ENCODE measurements at regions not wholly inside any gene's neighbourhood (a gene's known extent, or its start where the extent isn't known, plus 50 kb on each side); places are given as distances from the start of the nearest gene placed in this dataset.

DNA sequence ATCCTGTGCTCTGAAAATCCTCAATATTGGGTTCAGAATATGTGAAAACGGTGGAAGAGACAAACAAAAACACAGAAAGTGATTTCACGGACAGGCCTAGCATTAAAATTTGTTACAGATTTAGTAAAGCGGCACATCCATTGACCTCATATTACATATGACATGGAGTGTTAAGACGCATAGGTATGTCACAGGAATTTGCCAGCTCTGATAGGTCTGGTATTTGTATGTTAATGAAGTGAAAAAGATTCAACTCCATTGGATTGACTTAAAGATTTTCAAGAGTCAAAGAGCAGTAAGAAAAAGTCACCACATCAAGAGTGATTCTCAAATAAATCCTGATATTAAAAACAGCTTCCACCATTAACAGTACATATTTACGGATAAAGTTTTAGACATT lies 396.5 kb upstream of the SEMA6A start:
- no peaks in the 10 kb centered on the region for H4K20me1 ChIP-seq (ENCODE audit: insufficient read depth)
- POLR2A ChIA-PET (ENCODE audit: unreplicated experiment) = no interaction called here
- no peak overlapping the region for H2AFZ ChIP-seq
- DNase-seq = no peak
- H3K9me2 ChIP-seq (ENCODE audit: insufficient read depth) = no peaks in the 10 kb centered on the region
- no peaks in the 10 kb centered on the region for H3K9me3 ChIP-seq (ENCODE audit: insufficient read depth, low read depth)
- CTCF ChIA-PET = no interaction called here
- TF ChIP-seq EZH2 (IDR thresholded peaks at IDR 0.05; ENCODE audit: low read depth) = no peak
- TF ChIP-seq, protein P1, sequence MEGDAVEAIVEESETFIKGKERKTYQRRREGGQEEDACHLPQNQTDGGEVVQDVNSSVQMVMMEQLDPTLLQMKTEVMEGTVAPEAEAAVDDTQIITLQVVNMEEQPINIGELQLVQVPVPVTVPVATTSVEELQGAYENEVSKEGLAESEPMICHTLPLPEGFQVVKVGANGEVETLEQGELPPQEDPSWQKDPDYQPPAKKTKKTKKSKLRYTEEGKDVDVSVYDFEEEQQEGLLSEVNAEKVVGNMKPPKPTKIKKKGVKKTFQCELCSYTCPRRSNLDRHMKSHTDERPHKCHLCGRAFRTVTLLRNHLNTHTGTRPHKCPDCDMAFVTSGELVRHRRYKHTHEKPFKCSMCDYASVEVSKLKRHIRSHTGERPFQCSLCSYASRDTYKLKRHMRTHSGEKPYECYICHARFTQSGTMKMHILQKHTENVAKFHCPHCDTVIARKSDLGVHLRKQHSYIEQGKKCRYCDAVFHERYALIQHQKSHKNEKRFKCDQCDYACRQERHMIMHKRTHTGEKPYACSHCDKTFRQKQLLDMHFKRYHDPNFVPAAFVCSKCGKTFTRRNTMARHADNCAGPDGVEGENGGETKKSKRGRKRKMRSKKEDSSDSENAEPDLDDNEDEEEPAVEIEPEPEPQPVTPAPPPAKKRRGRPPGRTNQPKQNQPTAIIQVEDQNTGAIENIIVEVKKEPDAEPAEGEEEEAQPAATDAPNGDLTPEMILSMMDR (conservative IDR thresholded peaks at IDR 0.05) = no peak
- H3K4me1 ChIP-seq (replicated peaks; ENCODE audit: insufficient read depth) = no peaks in the 10 kb centered on the region
- no peaks in the 10 kb centered on the region for H3K36me3 ChIP-seq (ENCODE audit: low read depth)
- intact Hi-C loops (cut with micrococcal nuclease; ENCODE audit: unreplicated experiment) = no loop called here
- BruUV-seq (replicated peaks) = no TSS peak
- H3F3A ChIP-seq (ENCODE audit: insufficient read depth, low read depth) = no peaks in the 10 kb centered on the region
- no peak overlapping the region for H3K4me3 ChIP-seq
- H3K79me2 ChIP-seq (ENCODE audit: low read depth) = no peaks in the 10 kb centered on the region
- no peak overlapping the region for H3K27ac ChIP-seq
- H3K4me2 ChIP-seq = no peak overlapping the region
- H3K27me3 ChIP-seq (ENCODE audit: insufficient read depth, low read depth) = no peaks in the 10 kb centered on the region

DNA sequence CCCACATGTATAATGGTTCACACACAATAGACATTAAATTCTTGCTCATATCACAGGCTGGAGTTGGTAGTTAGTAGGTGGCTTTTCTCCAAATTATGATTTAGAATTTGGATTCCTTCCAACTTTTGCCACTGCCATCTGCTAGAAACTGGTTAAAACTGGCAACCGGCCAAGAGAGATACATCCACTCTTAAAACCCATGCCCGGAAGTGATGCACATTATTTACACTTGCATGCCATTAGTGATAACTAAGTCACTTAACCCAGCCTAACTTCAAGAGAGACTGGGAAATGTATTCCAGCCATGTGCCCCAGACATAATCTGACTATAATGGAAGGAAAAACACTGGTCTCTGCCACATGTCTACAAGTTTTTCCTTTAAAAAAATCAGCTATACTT lies 395.7 kb upstream of the SEMA6A start:
- no peaks in the 10 kb centered on the region for H4K20me1 ChIP-seq (ENCODE audit: insufficient read depth)
- no peaks in the 10 kb centered on the region for H3K27me3 ChIP-seq (ENCODE audit: insufficient read depth, low read depth)
- BruUV-seq (replicated peaks) = no TSS peak

GRCh38 chr5:116964438-116964837 lies 389.8 kb upstream of the SEMA6A start:
- ChIA-PET POLR2A (ENCODE audit: unreplicated experiment) (no interaction called here), CTCF (no interaction called here)
- 0 out of 2 replicates have a peak, but pooled peaks cover 3% of the 10 kb centered on the region for H3K27me3 ChIP-seq (ENCODE audit: insufficient read depth, low read depth)
- no peaks in the 10 kb centered on the region for H4K20me1 ChIP-seq (ENCODE audit: insufficient read depth)
- no peaks in the 10 kb centered on the region for H3K9me3 ChIP-seq (ENCODE audit: insufficient read depth, low read depth)
- H3K4me1 ChIP-seq (replicated peaks; ENCODE audit: insufficient read depth) = no peaks in the 10 kb centered on the region
- no peaks in the 10 kb centered on the region for H3K36me3 ChIP-seq (ENCODE audit: low read depth)
- TF ChIP-seq EZH2 (IDR thresholded peaks at IDR 0.05; ENCODE audit: low read depth) = no peak
- TF ChIP-seq, protein P1 (conservative IDR thresholded peaks at IDR 0.05) = no peak
- H3K4me3 ChIP-seq = no peak overlapping the region
- no peaks in the 10 kb centered on the region for H3F3A ChIP-seq (ENCODE audit: insufficient read depth, low read depth)
- no peak for DNase-seq
- intact Hi-C loops (cut with micrococcal nuclease; ENCODE audit: unreplicated experiment) = no loop called here
- H3K4me2 ChIP-seq = no peak overlapping the region
- H3K79me2 ChIP-seq (ENCODE audit: low read depth) = no peaks in the 10 kb centered on the region
- BruUV-seq (replicated peaks) = no TSS peak
- H2AFZ ChIP-seq = no peak overlapping the region
- H3K9me2 ChIP-seq (ENCODE audit: insufficient read depth) = no peaks in the 10 kb centered on the region
- no peak overlapping the region for H3K27ac ChIP-seq

More for the DNA sequence above, 395.7 kb upstream of the SEMA6A start:
- Histone ChIP-seq H3K4me2 (no peak overlapping the region), H3K4me1 (replicated peaks; ENCODE audit: insufficient read depth) (no peaks in the 10 kb centered on the region), H2AFZ (no peak overlapping the region), H3K9me2 (ENCODE audit: insufficient read depth) (no peaks in the 10 kb centered on the region), H3K79me2 (ENCODE audit: low read depth) (no peaks in the 10 kb centered on the region), H3F3A (ENCODE audit: insufficient read depth, low read depth) (no peaks in the 10 kb centered on the region), H3K4me3 (no peak overlapping the region), H3K27ac (no peak overlapping the region), H3K9me3 (ENCODE audit: insufficient read depth, low read depth) (no peaks in the 10 kb centered on the region), H3K36me3 (ENCODE audit: low read depth) (no peaks in the 10 kb centered on the region)
- no peak for DNase-seq
- ChIA-PET POLR2A (ENCODE audit: unreplicated experiment) (no interaction called here), CTCF (no interaction called here)
- intact Hi-C loops (cut with micrococcal nuclease; ENCODE audit: unreplicated experiment) = no loop called here
- no peak for TF ChIP-seq EZH2 (IDR thresholded peaks at IDR 0.05; ENCODE audit: low read depth)
- TF ChIP-seq, protein P1 (conservative IDR thresholded peaks at IDR 0.05) = no peak
